ENCODE measurements at regions not wholly inside any gene's neighbourhood (a gene's known extent, or its start where the extent isn't known, plus 50 kb on each side); places are given as distances from the start of the nearest gene placed in this dataset.

DNA sequence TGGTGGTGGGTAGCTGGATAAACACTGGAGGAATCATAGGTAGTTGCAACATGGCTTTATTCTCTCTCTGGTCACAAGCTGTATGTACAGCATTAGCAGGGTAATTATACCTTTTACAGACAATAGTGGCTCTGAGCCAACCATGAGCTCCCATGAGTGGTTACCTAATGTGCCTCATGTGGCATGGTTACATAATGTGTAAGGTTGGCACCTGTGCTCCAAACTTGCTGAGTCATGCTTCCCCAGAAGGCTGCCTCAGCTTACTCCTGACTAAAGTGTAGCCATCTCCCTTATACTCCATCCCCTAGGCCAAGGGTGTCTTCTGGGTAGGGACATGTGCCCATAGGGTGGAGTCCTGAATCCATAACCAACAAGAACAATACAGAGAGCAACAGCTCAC is 345.3 kb upstream of the SEMA3C start:
- TF ChIP-seq EZH2 (IDR thresholded peaks at IDR 0.05; ENCODE audit: insufficient read depth, poor library complexity, severe bottlenecking): no peak
- no peak for TF ChIP-seq EZH2phosphoT487 (IDR thresholded peaks at IDR 0.05; ENCODE audit: insufficient read depth, low read depth)
